ENCODE measurements at regions not wholly inside any gene's neighbourhood (a gene's known extent, or its start where the extent isn't known, plus 50 kb on each side); places are given as distances from the start of the nearest gene placed in this dataset.

GRCh38 chr10:128908499-128908898 is 558.5 kb upstream of the MGMT start:
- TF ChIP-seq CTCF (IDR thresholded peaks at IDR 0.05) (no peak), POLR2A (IDR thresholded peaks at IDR 0.05) (no peak)

Measured in lower leg skin (tissue), 3 donors.